ENCODE measurements at regions not wholly inside any gene's neighbourhood (a gene's known extent, or its start where the extent isn't known, plus 50 kb on each side); places are given as distances from the start of the nearest gene placed in this dataset.

DNA sequence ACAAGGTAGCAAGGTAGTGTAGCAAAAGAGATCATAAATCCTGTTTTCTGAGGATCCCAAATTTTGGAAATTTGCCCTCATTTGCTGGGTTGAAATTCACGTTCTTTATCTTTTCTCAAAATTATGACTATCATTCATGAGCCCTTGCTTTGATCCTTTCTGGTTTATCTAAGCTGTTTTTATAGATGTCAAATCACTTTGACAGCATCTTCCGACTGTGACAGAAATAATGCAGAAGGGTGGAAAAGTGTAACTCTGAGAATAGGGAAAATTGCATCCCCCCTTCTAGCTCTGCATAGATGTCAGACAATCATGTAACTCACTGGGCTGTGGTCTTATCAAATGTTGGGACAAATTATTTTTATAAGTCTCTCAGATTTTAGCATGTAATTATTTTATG lies 550.1 kb downstream of the OMA1 start:
- TF ChIP-seq CTCF (conservative IDR thresholded peaks at IDR 0.05; ENCODE audit: low read depth, low read length) = no peak
- H3K4me3 ChIP-seq (ENCODE audit: low read depth, low read length) = no peak overlapping the region
- no peak for DNase-seq (ENCODE audit: low read depth)

GRCh38 chr1:57991289-57991688 lies 555.2 kb downstream of the OMA1 start:
- DNase-seq (ENCODE audit: low read depth) = no peak
- no peak overlapping the region for H3K4me3 ChIP-seq (ENCODE audit: low read depth, low read length)
- TF ChIP-seq CTCF (conservative IDR thresholded peaks at IDR 0.05; ENCODE audit: low read depth, low read length) = no peak

GRCh38 chr1:57989877-57990276 lies 556.6 kb downstream of the OMA1 start:
- no peak overlapping the region for H3K4me3 ChIP-seq (ENCODE audit: low read depth, low read length)
- TF ChIP-seq CTCF (conservative IDR thresholded peaks at IDR 0.05; ENCODE audit: low read depth, low read length) = no peak
- no peak for DNase-seq (ENCODE audit: low read depth)

DNA sequence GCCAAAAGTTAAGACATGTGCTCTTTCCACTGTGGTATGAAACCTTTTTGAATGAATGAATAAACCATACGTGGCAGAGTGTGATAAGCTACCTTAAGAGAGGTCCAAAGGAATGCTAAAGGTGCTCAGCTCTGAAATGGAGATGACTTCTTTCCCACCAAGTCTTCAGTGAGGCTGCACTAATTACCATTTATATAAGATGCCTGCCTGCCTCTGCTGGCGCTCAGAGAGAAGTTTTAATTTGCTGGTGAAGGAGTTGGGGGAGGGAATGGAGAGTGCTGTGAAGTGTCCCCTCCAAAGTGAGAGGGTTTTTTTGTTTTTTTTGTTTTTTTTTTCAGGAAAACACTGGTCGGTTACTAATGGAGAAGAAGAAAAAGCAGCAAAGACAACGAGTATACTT lies 559.0 kb downstream of the OMA1 start:
- no peak for TF ChIP-seq CTCF (conservative IDR thresholded peaks at IDR 0.05; ENCODE audit: low read depth, low read length)

DNA sequence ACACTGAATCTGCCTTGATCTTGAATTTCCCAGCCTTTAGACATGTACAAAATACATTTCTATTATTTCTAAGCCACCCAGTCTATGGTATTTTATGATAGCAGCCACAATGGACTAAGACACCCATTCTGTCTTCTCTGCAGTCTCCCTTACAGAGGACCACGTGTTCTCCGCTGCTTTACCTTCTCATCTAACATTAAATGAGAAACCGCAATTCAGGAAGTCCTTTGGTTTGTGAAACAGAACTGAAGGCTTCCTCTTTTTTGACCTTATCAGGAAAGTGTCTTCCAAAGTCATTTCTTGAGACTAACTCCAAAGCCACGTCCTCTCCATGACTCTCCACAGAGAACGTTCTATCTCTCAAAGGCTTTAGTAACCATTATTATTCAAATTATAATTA lies 560.1 kb downstream of the OMA1 start:
- H3K4me3 ChIP-seq (ENCODE audit: low read depth, low read length) = no peak overlapping the region
- no peak for DNase-seq (ENCODE audit: low read depth)
- no peak for TF ChIP-seq CTCF (conservative IDR thresholded peaks at IDR 0.05; ENCODE audit: low read depth, low read length)

More for the DNA sequence above, 559.0 kb downstream of the OMA1 start:
- DNase-seq (ENCODE audit: low read depth) = no peak
- no peak overlapping the region for H3K4me3 ChIP-seq (ENCODE audit: low read depth, low read length)

DNA sequence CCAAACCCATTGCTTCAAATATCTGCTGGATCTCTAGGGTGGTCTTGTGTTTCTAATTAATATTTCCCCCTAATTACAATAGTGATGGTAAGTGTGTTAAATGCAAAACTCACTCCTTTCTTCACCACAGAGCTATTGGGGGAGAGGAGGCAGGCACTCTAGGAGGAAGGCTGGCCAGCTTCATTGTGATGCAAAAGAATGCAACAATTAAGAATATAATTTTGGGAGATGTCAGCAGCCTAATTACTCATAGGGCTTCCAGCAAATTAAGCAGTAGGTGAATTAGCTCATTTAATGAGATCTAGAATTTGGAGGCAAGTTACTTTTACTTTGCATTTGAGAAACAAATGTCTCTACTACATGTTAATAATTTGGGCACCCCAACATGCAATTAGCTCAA lies 560.4 kb upstream of the DAB1 start:
- no peak for DNase-seq (ENCODE audit: low read depth)
- H3K4me3 ChIP-seq (ENCODE audit: low read depth, low read length) = no peak overlapping the region
- no peak for TF ChIP-seq CTCF (conservative IDR thresholded peaks at IDR 0.05; ENCODE audit: low read depth, low read length)

- no peak for TF ChIP-seq CTCF (conservative IDR thresholded peaks at IDR 0.05; ENCODE audit: low read depth, low read length)
- no peak overlapping the region for H3K4me3 ChIP-seq (ENCODE audit: low read depth, low read length)
- no peak for DNase-seq (ENCODE audit: low read depth)
These were observed 559.6 kb upstream of the DAB1 start for GRCh38 chr1:57983441-57983840.
